ENCODE measurements at regions not wholly inside any gene's neighbourhood (a gene's known extent, or its start where the extent isn't known, plus 50 kb on each side); places are given as distances from the start of the nearest gene placed in this dataset.
"Not testable (repeated sequence)": the region's sequence is repeated elsewhere in the genome, so short reads cannot be mapped to it uniquely, and the experiment has no call there.

GRCh38 chr4:144423930-144424329, 222.0 kb upstream of the HHIP start:
- H2AFZ ChIP-seq (ENCODE audit: low read depth, low read length): no peak overlapping the region
- ChIA-PET POLR2A (no interaction called here), CTCF (ENCODE audit: low intra/inter-chr PET ratio) (no interaction called here)
- no peak for FAIRE-seq
- in situ Hi-C loops (cut with MboI): no loop called here
- H3K27me3 ChIP-seq (ENCODE audit: control insufficient read depth in 2 of 2, insufficient read depth in 2 of 2, low read length in 2 of 2): no peaks in the 10 kb centered on the region
- H3K79me2 ChIP-seq (ENCODE audit: control insufficient read depth, insufficient read depth, low read length): no peaks in the 10 kb centered on the region
- no peak overlapping the region for H3K9ac ChIP-seq (ENCODE audit: insufficient read depth in 1 of 2, low read depth in 2 of 2, low read length in 2 of 2)
- no TSS peak for BruUV-seq (replicated peaks)
- no peaks in the 10 kb centered on the region for H3K4me1 ChIP-seq (replicated peaks in 1 of 2; ENCODE audit: control insufficient read depth in 2 of 2, insufficient read depth in 2 of 2, low read length in 2 of 2)
- intact Hi-C loops (cut with micrococcal nuclease): no loop called here
- no peaks in the 10 kb centered on the region for H3K9me3 ChIP-seq (replicated peaks; ENCODE audit: control insufficient read depth, insufficient read depth, low read depth, low read length)
- no peak for DNase-seq (ENCODE audit: extremely low read depth in 1 of 4, low spot score in 3 of 4)
- H3K36me3 ChIP-seq (ENCODE audit: control insufficient read depth, insufficient read depth, low read length): no peaks in the 10 kb centered on the region
- no peaks in the 10 kb centered on the region for H3K9me1 ChIP-seq (ENCODE audit: control insufficient read depth, insufficient read depth, low read length)
- no peak overlapping the region for H3K27ac ChIP-seq (ENCODE audit: extremely low read depth, low read depth, low read length)
- H3K4me2 ChIP-seq (ENCODE audit: insufficient read depth, low read length): no peak overlapping the region
- no peak for TF ChIP-seq RHOXF2B (CRISPR knock-in tag; conservative IDR thresholded peaks at IDR 0.05)
- TF ChIP-seq SMARCE1 (IDR thresholded peaks at IDR 0.05): no peak
- TF ChIP-seq EHMT2 (IDR thresholded peaks at IDR 0.05): no peak
- TF ChIP-seq CBFA2T2 (conservative IDR thresholded peaks at IDR 0.05): no peak
- no peak for TF ChIP-seq ZFP1 (CRISPR knock-in tag; IDR thresholded peaks at IDR 0.05)
- no peak for TF ChIP-seq ZNF24 (IDR thresholded peaks at IDR 0.05)
- no peak for TF ChIP-seq NFIC (IDR thresholded peaks at IDR 0.05)
- no peak for TF ChIP-seq ZNF785 (CRISPR knock-in tag; IDR thresholded peaks at IDR 0.05)
- no peak for TF ChIP-seq ZNF232 (CRISPR knock-in tag; IDR thresholded peaks at IDR 0.05)
- TF ChIP-seq SOX6 (IDR thresholded peaks at IDR 0.05): no peak
- TF ChIP-seq TBP (optimal IDR thresholded peaks at IDR 0.05; ENCODE audit: low read depth, low read length): no peak
- no peak for TF ChIP-seq CEBPB (tag; IDR thresholded peaks at IDR 0.05)
- no peak for TF ChIP-seq E2F6 (IDR thresholded peaks at IDR 0.05; ENCODE audit: borderline replicate concordance in 1 of 2, extremely low read depth in 1 of 2, insufficient read depth in 1 of 2, insufficient read length in 1 of 2, low read depth in 1 of 2, low read length in 1 of 2, poor library complexity in 1 of 2, severe bottlenecking in 1 of 2)
- no peak for TF ChIP-seq THRB (CRISPR knock-in tag; conservative IDR thresholded peaks at IDR 0.05)
- no peak for TF ChIP-seq ZZZ3 (IDR thresholded peaks at IDR 0.05)
- ATAC-seq: no peak
- H4K20me1 ChIP-seq (replicated peaks; ENCODE audit: control insufficient read depth, insufficient read depth, low read length): no peaks in the 10 kb centered on the region
- H3K4me3 ChIP-seq: no peak overlapping the region

- H3K36me3 ChIP-seq (ENCODE audit: control insufficient read depth, insufficient read depth, low read length); H3K27me3 ChIP-seq (ENCODE audit: control insufficient read depth in 2 of 2, insufficient read depth in 2 of 2, low read length in 2 of 2); H2AFZ ChIP-seq (ENCODE audit: low read depth, low read length); ATAC-seq; H4K20me1 ChIP-seq (replicated peaks; ENCODE audit: control insufficient read depth, insufficient read depth, low read length); BruUV-seq (replicated peaks); H3K9ac ChIP-seq (ENCODE audit: insufficient read depth in 1 of 2, low read depth in 2 of 2, low read length in 2 of 2); intact Hi-C loops (cut with micrococcal nuclease); H3K79me2 ChIP-seq (ENCODE audit: control insufficient read depth, insufficient read depth, low read length); H3K9me3 ChIP-seq (replicated peaks; ENCODE audit: control insufficient read depth, insufficient read depth, low read depth, low read length); POLR2A ChIA-PET; H3K27ac ChIP-seq (ENCODE audit: extremely low read depth, low read depth, low read length); in situ Hi-C loops (cut with MboI); H3K9me1 ChIP-seq (ENCODE audit: control insufficient read depth, insufficient read depth, low read length); FAIRE-seq; H3K4me2 ChIP-seq (ENCODE audit: insufficient read depth, low read length); DNase-seq (ENCODE audit: extremely low read depth in 1 of 4, low spot score in 3 of 4); H3K4me1 ChIP-seq (replicated peaks in 1 of 2; ENCODE audit: control insufficient read depth in 2 of 2, insufficient read depth in 2 of 2, low read length in 2 of 2); H3K4me3 ChIP-seq: not testable (repeated sequence)
- 0% methylated on average over 10 of the region's 11 CpGs for WGBS (ENCODE audit: insufficient coverage, low coverage, missing lambda C conversion rate)
- CTCF ChIA-PET (ENCODE audit: low intra/inter-chr PET ratio): interaction anchor here (0.7 kb wide), 1 partner anchor 623 kb away, joined by 3 read pairs; no protein-coding TSS in a partner anchor
Measured at GRCh38 chr4:144426023-144426422, 219.9 kb upstream of the HHIP start.
